ENCODE measurements at regions not wholly inside any gene's neighbourhood (a gene's known extent, or its start where the extent isn't known, plus 50 kb on each side); places are given as distances from the start of the nearest gene placed in this dataset.

DNA sequence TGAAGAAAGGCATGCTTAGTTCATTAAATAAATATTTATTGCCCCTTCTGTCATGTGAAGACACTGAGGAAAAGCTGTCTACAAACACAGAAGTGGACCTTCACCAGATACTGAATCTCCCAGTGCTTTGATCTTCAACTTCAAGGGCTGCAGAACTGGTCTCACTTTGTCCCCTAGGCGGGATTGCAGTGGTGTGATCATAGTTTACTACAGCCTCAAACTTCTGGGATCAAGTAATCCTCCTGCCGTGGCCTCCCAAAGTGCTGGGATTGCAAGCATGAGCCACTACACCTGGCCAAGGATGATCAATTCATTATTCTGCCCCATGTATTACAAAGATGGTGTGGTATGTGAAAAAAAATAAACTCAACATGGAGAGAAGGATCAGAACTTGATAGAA is 496.2 kb upstream of the HS3ST5 start:
- intact Hi-C loops (cut with micrococcal nuclease) = no loop called here
- Mint-ChIP-seq H3K9me3 (ENCODE audit: unreplicated experiment) (no peaks in the 10 kb centered on the region), H3K4me1 (ENCODE audit: insufficient read depth, unreplicated experiment) (no peaks in the 10 kb centered on the region), H3K27ac (ENCODE audit: low read depth, unreplicated experiment) (no peak overlapping the region), H3K27me3 (ENCODE audit: insufficient read depth, unreplicated experiment) (peaks cover 11% of the 10 kb centered on the region), H3K36me3 (ENCODE audit: insufficient read depth, unreplicated experiment) (no peaks in the 10 kb centered on the region), H3K4me3 (ENCODE audit: unreplicated experiment) (no peak overlapping the region)
- DNase-seq (ENCODE audit: unreplicated experiment) = no peak
- ChIA-PET CTCF (no interaction called here), POLR2A (no interaction called here)
- no TSS peak for BruUV-seq (replicated peaks)
- no peak for TF ChIP-seq CTCF (IDR thresholded peaks at IDR 0.05; ENCODE audit: unreplicated experiment)

- TF ChIP-seq CTCF (IDR thresholded peaks at IDR 0.05; ENCODE audit: unreplicated experiment) = no peak
- CTCF ChIA-PET = no interaction called here
- POLR2A ChIA-PET = no interaction called here
- no peaks in the 10 kb centered on the region for H3K9me3 Mint-ChIP-seq (ENCODE audit: unreplicated experiment)
- no peak for DNase-seq (ENCODE audit: unreplicated experiment)
- no peak overlapping the region for H3K27ac Mint-ChIP-seq (ENCODE audit: low read depth, unreplicated experiment)
- no peak overlapping the region for H3K4me3 Mint-ChIP-seq (ENCODE audit: unreplicated experiment)
- no peaks in the 10 kb centered on the region for H3K36me3 Mint-ChIP-seq (ENCODE audit: insufficient read depth, unreplicated experiment)
- no TSS peak for BruUV-seq (replicated peaks)
- intact Hi-C loops (cut with micrococcal nuclease) = no loop called here
- peaks cover 31% of the 10 kb centered on the region for H3K27me3 Mint-ChIP-seq (ENCODE audit: insufficient read depth, unreplicated experiment)
- no peaks in the 10 kb centered on the region for H3K4me1 Mint-ChIP-seq (ENCODE audit: insufficient read depth, unreplicated experiment)
Observed at GRCh38 chr6:114833211-114833610, 490.4 kb upstream of the HS3ST5 start.

GRCh38 chr6:114830515-114830914 is 487.7 kb upstream of the HS3ST5 start:
- Mint-ChIP-seq H3K27ac (ENCODE audit: low read depth, unreplicated experiment) (no peak overlapping the region), H3K27me3 (ENCODE audit: insufficient read depth, unreplicated experiment) (peaks cover 36% of the 10 kb centered on the region), H3K36me3 (ENCODE audit: insufficient read depth, unreplicated experiment) (no peaks in the 10 kb centered on the region), H3K4me1 (ENCODE audit: insufficient read depth, unreplicated experiment) (no peaks in the 10 kb centered on the region), H3K9me3 (ENCODE audit: unreplicated experiment) (no peaks in the 10 kb centered on the region), H3K4me3 (ENCODE audit: unreplicated experiment) (no peak overlapping the region)
- intact Hi-C loops (cut with micrococcal nuclease) = no loop called here
- BruUV-seq (replicated peaks) = no TSS peak
- DNase-seq (ENCODE audit: unreplicated experiment) = no peak
- POLR2A ChIA-PET = no interaction called here
- no peak for TF ChIP-seq CTCF (IDR thresholded peaks at IDR 0.05; ENCODE audit: unreplicated experiment)
- CTCF ChIA-PET = no interaction called here

DNA sequence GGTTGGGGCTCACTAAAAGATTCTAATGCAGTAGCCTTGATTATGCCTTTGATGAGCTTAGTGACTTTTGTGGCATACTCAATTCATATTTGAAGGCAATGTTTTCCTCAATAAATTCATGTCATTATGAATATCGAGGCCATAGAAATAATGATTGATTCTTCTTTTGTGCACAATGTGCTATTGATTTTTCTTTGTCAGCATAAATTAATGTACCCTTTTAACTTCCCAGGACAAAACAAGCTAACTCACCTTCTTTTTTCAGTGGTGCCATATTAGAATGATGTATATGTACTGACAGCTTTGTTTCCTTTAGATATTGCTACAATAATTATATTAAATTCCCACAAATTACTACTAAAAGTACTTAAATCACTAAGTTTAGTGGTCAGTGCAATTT is 484.3 kb upstream of the HS3ST5 start:
- intact Hi-C loops (cut with micrococcal nuclease) = no loop called here
- TF ChIP-seq CTCF (IDR thresholded peaks at IDR 0.05; ENCODE audit: unreplicated experiment) = no peak
- Mint-ChIP-seq H3K27ac (ENCODE audit: low read depth, unreplicated experiment) (no peak overlapping the region), H3K9me3 (ENCODE audit: unreplicated experiment) (no peaks in the 10 kb centered on the region), H3K4me1 (ENCODE audit: insufficient read depth, unreplicated experiment) (no peaks in the 10 kb centered on the region), H3K4me3 (ENCODE audit: unreplicated experiment) (no peak overlapping the region), H3K27me3 (ENCODE audit: insufficient read depth, unreplicated experiment) (peaks cover 25% of the 10 kb centered on the region), H3K36me3 (ENCODE audit: insufficient read depth, unreplicated experiment) (no peaks in the 10 kb centered on the region)
- BruUV-seq (replicated peaks) = no TSS peak
- no peak for DNase-seq (ENCODE audit: unreplicated experiment)
- CTCF ChIA-PET = no interaction called here
- POLR2A ChIA-PET = no interaction called here

Data from MCF 10A (cell line).